Thyroid gland (tissue), 4 donors: ENCODE measurements at regions not wholly inside any gene's neighbourhood (a gene's known extent, or its start where the extent isn't known, plus 50 kb on each side); places are given as distances from the start of the nearest gene placed in this dataset.

Source experiments
- POLR2A ChIP-seq, 2 donors: fragments of 450-650 bp; IDR thresholded peaks; one replicate each; pipeline ENCODE4 v1.6.1; 2017; ENCODE audit warnings: antibody characterized with exemption in 2 of 2, mild to moderate bottlenecking in 2 of 2, moderate library complexity in 1 of 2
- TF ChIP-seq, protein P1 (sequence below), 6 experiments: fragments of 200-600 bp in 3 of 6; fragments of 450-650 bp in 3 of 6; sonication (generic) in 3 of 6; IDR thresholded peaks; one replicate each; pipeline ENCODE4 v1.5.1; 2016 to 2019; ENCODE audit warnings: antibody characterized with exemption in 6 of 6, mild to moderate bottlenecking in 2 of 6, inconsistent platforms in 1 of 6, moderate library complexity in 1 of 6

DNA sequence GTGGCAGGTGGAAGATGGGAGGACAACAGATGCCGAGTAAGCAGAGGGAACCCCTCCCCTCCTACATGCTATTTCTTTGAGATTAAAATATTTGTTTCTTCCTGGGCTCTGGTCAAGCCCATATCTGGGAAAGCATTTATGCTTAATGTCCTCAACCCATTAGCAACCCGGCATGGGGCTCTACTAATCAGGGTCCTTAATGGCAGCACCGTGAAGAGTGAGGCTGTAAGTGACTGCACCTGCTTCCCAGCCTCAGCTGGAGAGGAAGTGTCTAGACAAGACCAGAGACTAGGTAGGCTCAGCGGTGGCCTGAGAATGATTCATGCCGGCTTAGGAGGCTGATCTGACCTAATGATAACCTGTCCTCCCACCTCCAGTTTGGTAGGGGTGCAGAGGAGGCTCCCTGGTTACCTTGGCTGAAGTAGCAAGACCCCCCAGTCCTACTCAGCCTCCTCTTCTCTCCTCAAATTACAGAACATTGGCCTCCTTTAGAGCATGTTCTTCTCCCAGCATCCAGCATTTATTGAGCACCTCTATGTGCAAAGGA, 61.3 kb upstream of the HSPA9 start:
- TF ChIP-seq, protein P1, sequence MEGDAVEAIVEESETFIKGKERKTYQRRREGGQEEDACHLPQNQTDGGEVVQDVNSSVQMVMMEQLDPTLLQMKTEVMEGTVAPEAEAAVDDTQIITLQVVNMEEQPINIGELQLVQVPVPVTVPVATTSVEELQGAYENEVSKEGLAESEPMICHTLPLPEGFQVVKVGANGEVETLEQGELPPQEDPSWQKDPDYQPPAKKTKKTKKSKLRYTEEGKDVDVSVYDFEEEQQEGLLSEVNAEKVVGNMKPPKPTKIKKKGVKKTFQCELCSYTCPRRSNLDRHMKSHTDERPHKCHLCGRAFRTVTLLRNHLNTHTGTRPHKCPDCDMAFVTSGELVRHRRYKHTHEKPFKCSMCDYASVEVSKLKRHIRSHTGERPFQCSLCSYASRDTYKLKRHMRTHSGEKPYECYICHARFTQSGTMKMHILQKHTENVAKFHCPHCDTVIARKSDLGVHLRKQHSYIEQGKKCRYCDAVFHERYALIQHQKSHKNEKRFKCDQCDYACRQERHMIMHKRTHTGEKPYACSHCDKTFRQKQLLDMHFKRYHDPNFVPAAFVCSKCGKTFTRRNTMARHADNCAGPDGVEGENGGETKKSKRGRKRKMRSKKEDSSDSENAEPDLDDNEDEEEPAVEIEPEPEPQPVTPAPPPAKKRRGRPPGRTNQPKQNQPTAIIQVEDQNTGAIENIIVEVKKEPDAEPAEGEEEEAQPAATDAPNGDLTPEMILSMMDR (IDR thresholded peaks at IDR 0.05), result no peak
- no peak for TF ChIP-seq POLR2A (IDR thresholded peaks at IDR 0.05)
